ACC112 (cell line): ENCODE measurements at regions not wholly inside any gene's neighbourhood (a gene's known extent, or its start where the extent isn't known, plus 50 kb on each side); places are given as distances from the start of the nearest gene placed in this dataset.

Source experiments
- H2AFZ ChIP-seq: fragments of 200-600 bp; sonication (generic); one replicate; pipeline ENCODE4 v1.6.0; 2017; ENCODE audit warnings: antibody characterized with exemption, low read length; ENCODE audit not compliant: unreplicated experiment
- H3K27ac ChIP-seq: fragments of 200-600 bp; sonication (generic); 2 replicates; pipeline ENCODE4 v1.5.1; 2014; ENCODE audit warnings: low read depth, mild to moderate bottlenecking, antibody characterized with exemption, low read length, moderate library complexity
- H3K27me3 ChIP-seq: fragments of 200-600 bp; sonication (generic); 2 replicates; pipeline ENCODE4 v1.6.1; 2014; ENCODE audit warnings: mild to moderate bottlenecking, antibody characterized with exemption, low read length, moderate library complexity, mixed read lengths; ENCODE audit not compliant: insufficient read depth
- H3K36me3 ChIP-seq: fragments of 200-600 bp; sonication (generic); 2 replicates; pipeline ENCODE4 v1.6.1; 2016; ENCODE audit warnings: mild to moderate bottlenecking, antibody characterized with exemption, low read length, moderate library complexity, mixed read lengths; ENCODE audit not compliant: insufficient read depth
- H3K4me1 ChIP-seq: fragments of 200-600 bp; sonication (generic); one replicate; pipeline ENCODE4 v1.6.1; 2016; ENCODE audit warnings: low read length, mixed read lengths; ENCODE audit not compliant: insufficient read depth, unreplicated experiment, control insufficient read depth
- H3K4me3 ChIP-seq: fragments of 200-600 bp; sonication (generic); 2 replicates; pipeline ENCODE4 v1.5.1; 2014; ENCODE audit warnings: mild to moderate bottlenecking, low read depth, low read length
- H3K79me2 ChIP-seq: fragments of 200-600 bp; sonication (generic); one replicate; pipeline ENCODE4 v1.6.0; 2016; ENCODE audit warnings: low read length; ENCODE audit not compliant: control insufficient read depth, unreplicated experiment, insufficient read depth

- Histone ChIP-seq H3K27me3 (no peaks in the 10 kb centered on the region), H3K36me3 (no peaks in the 10 kb centered on the region), H3K4me3 (no peak overlapping the region), H3K79me2 (no peaks in the 10 kb centered on the region), H2AFZ (peak overlapping the region; percentile 75), H3K4me1 (no peaks in the 10 kb centered on the region), H3K27ac (no peak overlapping the region)
Observed at GRCh38 chr3:147630921-147631415, 221.8 kb downstream of the ZIC1 start.

- Histone ChIP-seq H3K4me1 (peaks cover 8% of the 10 kb centered on the region), H2AFZ (no peak overlapping the region), H3K27me3 (no peaks in the 10 kb centered on the region), H3K36me3 (no peaks in the 10 kb centered on the region), H3K27ac (no peak overlapping the region), H3K79me2 (no peaks in the 10 kb centered on the region), H3K4me3 (no peak overlapping the region)
Observed at GRCh38 chr3:147640781-147641180, 231.6 kb downstream of the ZIC1 start.

GRCh38 chr3:147645761-147646160 is 236.6 kb downstream of the ZIC1 start:
- H3K4me1 ChIP-seq = peaks cover 11% of the 10 kb centered on the region
- H3K4me3 ChIP-seq = no peak overlapping the region
- H2AFZ ChIP-seq = no peak overlapping the region
- no peaks in the 10 kb centered on the region for H3K36me3 ChIP-seq
- H3K27ac ChIP-seq = no peak overlapping the region
- no peaks in the 10 kb centered on the region for H3K27me3 ChIP-seq
- no peaks in the 10 kb centered on the region for H3K79me2 ChIP-seq

GRCh38 chr3:147649475-147649874 is 240.3 kb downstream of the ZIC1 start:
- Histone ChIP-seq H3K4me1 (peaks cover 39% of the 10 kb centered on the region), H3K36me3 (no peaks in the 10 kb centered on the region), H3K27ac (no peak overlapping the region), H3K27me3 (no peaks in the 10 kb centered on the region), H3K4me3 (no peak overlapping the region), H3K79me2 (no peaks in the 10 kb centered on the region), H2AFZ (no peak overlapping the region)

- no peaks in the 10 kb centered on the region for H3K27me3 ChIP-seq
- peak overlapping the region; percentile 12; the same call in 1 of the 2 replicates for H3K4me3 ChIP-seq
- H3K27ac ChIP-seq = peak overlapping the region; percentile 48
- no peaks in the 10 kb centered on the region for H3K79me2 ChIP-seq
- no peak overlapping the region for H2AFZ ChIP-seq
- H3K36me3 ChIP-seq = no peaks in the 10 kb centered on the region
- peaks cover 40% of the 10 kb centered on the region for H3K4me1 ChIP-seq
Observed at GRCh38 chr3:147651107-147651778, 242.1 kb downstream of the ZIC1 start.

GRCh38 chr3:147652651-147653366 is 243.6 kb downstream of the ZIC1 start:
- Histone ChIP-seq H3K27me3 (no peaks in the 10 kb centered on the region), H3K4me1 (peaks cover 40% of the 10 kb centered on the region), H3K4me3 (peak overlapping the region; percentile 60; the same call in 1 of the 2 replicates), H2AFZ (peak overlapping the region; percentile 73), H3K79me2 (no peaks in the 10 kb centered on the region), H3K27ac (peak overlapping the region; percentile 42), H3K36me3 (no peaks in the 10 kb centered on the region)

GRCh38 chr3:147653367-147653923 is 244.3 kb downstream of the ZIC1 start:
- peak overlapping the region; percentile 73 for H2AFZ ChIP-seq
- H3K36me3 ChIP-seq = no peaks in the 10 kb centered on the region
- H3K79me2 ChIP-seq = no peaks in the 10 kb centered on the region
- peak overlapping the region; percentile 42; the same call in 1 of the 2 replicates for H3K27ac ChIP-seq
- peaks cover 40% of the 10 kb centered on the region for H3K4me1 ChIP-seq
- no peaks in the 10 kb centered on the region for H3K27me3 ChIP-seq
- H3K4me3 ChIP-seq = peak overlapping the region; percentile 60

GRCh38 chr3:147654827-147655226 is 245.7 kb downstream of the ZIC1 start:
- H3K27me3 ChIP-seq = no peaks in the 10 kb centered on the region
- H3K36me3 ChIP-seq = no peaks in the 10 kb centered on the region
- H3K4me3 ChIP-seq = no peak overlapping the region
- H3K27ac ChIP-seq = peak overlapping the region; percentile 9
- peaks cover 40% of the 10 kb centered on the region for H3K4me1 ChIP-seq
- no peaks in the 10 kb centered on the region for H3K79me2 ChIP-seq
- H2AFZ ChIP-seq = peak overlapping the region; percentile 50

GRCh38 chr3:147655236-147655635 is 246.1 kb downstream of the ZIC1 start:
- Histone ChIP-seq H3K79me2 (no peaks in the 10 kb centered on the region), H3K27me3 (no peaks in the 10 kb centered on the region), H3K36me3 (no peaks in the 10 kb centered on the region), H3K4me3 (no peak overlapping the region), H3K4me1 (peaks cover 40% of the 10 kb centered on the region), H2AFZ (no peak overlapping the region), H3K27ac (peak overlapping the region; percentile 9)

- Histone ChIP-seq H3K79me2 (no peaks in the 10 kb centered on the region), H3K4me1 (peaks cover 34% of the 10 kb centered on the region), H3K4me3 (no peak overlapping the region), H2AFZ (no peak overlapping the region), H3K36me3 (no peaks in the 10 kb centered on the region), H3K27me3 (no peaks in the 10 kb centered on the region), H3K27ac (no peak overlapping the region)
Observed at GRCh38 chr3:147656023-147656422, 246.9 kb downstream of the ZIC1 start.
